ENCODE measurements at regions not wholly inside any gene's neighbourhood (a gene's known extent, or its start where the extent isn't known, plus 50 kb on each side); places are given as distances from the start of the nearest gene placed in this dataset.

- TF ChIP-seq CTCF (IDR thresholded peaks at IDR 0.05; ENCODE audit: low read length): no peak
- no peak for TF ChIP-seq EZH2 (IDR thresholded peaks at IDR 0.05; ENCODE audit: borderline replicate concordance, low read length)
These were observed 254.7 kb upstream of the RGMB start for GRCh38 chr5:98518754-98519153.

All from OCI-LY1 (cell line).